Fibroblast of gingiva (primary cell): ENCODE measurements at regions not wholly inside any gene's neighbourhood (a gene's known extent, or its start where the extent isn't known, plus 50 kb on each side); places are given as distances from the start of the nearest gene placed in this dataset.
"Not testable (repeated sequence)": the region's sequence is repeated elsewhere in the genome, so short reads cannot be mapped to it uniquely, and the experiment has no call there.

Experiments used
- DNase-seq: peaks from one replicate; pipeline ENCODE4 v3.0.0-alpha.2; 2011; ENCODE audit warnings: low read depth

DNA sequence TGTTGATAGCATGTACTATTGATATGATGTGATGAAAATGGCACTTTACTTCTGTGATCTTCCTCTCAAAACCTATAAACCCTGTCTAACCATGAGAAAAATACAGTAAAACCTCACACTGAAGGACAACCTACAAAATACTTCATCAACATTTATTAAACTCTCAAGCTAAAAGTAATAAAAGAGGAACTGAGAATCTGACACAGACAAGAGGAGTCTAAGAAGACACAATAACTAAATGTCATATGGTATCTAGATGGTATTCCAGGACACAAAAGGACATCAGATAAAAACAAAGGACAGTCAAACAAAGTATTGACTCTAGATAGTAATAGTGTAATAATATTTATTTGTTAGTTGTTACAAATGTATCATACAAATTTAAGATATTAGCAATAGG is 655.3 kb downstream of the SH3BGRL start:
- DNase-seq = no peak

DNA sequence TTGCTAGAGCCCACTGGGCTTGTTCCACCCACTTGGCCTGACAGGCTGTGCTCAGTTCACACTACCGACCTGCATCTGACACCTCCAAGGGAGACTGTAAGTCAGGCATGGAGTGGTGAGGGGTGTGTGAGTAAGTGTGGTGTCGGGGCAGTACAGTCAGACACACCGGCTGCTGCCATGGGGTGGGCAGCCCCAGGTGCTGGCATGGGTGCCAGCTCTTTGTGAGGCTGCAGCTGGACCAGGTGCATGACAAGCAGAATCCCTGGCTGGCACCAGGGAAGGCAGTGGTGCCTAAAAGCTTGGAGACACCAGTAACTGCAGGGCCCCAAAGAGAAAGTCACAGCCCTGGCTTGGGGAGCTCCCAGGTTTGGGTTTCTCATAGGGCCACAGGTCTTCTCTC is 665.0 kb downstream of the SH3BGRL start:
- no peak for DNase-seq

DNA sequence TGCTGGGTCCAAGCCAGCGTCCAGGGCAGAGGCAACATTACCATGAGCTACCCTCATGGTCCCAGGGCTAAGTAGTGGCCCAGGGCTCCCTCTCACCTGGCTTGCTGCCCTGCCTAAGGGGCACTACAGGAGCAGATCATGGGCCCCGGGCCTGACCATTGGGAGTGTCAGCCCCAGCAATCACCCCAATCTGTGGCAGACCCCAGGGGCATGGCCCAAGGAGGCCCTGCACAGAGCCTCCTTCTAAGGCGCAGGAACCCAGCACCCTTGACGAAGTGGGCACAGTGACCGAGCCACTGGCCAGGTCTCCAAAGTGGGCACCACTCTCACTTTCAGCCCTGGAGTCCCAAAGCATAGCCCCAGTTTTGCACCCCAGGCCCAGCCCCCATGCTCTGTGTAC is 667.1 kb downstream of the SH3BGRL start:
- no peak for DNase-seq

DNA sequence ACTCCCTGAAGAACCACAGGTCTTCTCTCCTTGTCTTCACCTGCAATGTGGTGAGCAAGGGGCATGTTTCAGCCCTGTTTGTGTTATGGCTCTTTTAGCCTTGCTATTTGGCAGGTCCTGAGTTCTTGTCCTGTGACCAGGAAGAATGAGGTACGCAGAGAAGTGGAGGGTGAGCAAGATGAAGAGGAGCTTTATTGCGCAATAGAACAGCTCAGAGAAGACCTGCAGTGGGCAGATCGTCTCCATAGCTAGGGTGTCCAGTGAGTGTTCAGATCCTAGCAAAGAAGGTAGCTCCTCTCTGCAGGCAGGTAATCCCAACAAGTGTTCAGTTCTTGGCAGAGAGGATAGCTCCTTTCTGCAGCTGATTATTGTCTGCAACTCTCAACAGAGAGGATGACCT is 672.9 kb downstream of the SH3BGRL start:
- DNase-seq = no peak

DNA sequence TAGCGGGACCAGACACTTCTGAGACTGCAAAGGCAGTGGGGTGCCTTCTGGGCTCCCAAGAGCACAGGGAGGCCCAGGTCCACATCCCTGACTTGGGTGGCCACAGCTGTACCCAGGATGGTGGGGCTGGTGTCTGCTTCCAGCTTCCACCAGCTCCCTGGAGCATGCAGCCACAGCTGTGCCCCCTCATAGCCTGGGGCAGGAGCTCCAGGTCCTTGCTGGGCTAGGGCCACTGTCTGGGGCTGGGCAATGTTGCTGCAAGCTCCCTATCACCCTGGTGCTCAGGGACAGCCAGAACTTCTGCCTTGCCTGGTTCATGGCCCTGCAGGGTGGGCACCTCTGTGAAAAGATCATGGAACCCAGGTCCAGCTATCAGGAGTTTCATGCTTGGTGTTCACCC is 673.9 kb downstream of the SH3BGRL start:
- no peak for DNase-seq

DNA sequence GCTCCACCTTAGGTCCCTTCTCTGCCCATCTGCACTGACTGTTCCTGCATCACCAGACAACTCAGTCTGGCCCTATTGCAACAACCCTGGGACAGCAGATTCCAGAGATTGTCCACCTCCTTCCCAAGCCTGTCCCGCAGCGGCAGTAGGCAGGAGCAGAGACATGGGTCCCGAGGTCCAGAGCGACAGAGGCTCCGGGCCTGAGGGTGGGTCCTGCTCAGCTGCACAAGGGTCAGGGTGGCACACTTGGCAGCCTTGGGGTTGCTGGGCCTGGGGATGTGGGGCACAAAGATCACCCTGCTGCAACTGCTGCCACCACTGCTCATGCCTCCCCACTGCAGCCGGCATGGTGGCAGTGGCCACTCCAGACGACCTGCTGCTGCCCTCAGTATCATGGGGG is 674.5 kb downstream of the SH3BGRL start:
- DNase-seq = no peak

DNA sequence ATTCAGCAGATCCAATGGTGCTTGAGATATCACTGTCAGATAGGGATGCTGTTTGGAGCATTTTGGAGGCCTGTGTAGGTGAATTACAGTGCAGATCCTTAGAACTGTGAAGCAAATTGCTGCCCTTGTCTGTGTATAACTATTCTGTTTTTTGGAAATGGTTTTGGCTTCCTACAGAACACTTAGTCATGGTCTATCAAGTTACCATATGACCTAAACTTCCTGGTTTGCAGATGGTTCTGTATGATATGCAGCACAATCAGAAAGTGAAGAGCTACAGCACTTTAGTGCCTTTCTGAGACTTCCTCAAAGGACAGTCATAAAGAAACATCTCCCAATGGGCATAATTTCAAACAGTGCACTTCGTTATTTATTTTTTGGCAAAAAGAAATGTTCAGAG is 688.6 kb downstream of the SH3BGRL start:
- DNase-seq = no peak

DNA sequence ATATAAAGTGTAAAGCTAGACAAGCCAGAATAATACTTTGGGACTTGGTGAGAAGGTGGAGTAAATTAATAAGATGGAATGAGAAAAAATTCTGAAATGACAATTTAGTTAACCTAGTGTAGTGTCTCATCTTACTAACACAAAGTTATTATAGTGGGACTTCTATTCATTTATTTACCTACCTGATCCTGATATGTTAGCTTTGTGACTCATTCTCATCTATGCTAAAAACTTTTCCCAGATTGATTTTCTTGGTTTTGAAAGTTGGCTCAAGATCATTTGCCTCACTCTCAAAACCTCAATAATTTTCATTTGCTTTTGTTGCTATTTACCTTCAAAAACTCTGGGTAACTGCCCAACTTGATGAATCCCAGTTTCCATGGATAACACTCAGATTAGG is 698.6 kb downstream of the SH3BGRL start:
- DNase-seq = no peak

DNA sequence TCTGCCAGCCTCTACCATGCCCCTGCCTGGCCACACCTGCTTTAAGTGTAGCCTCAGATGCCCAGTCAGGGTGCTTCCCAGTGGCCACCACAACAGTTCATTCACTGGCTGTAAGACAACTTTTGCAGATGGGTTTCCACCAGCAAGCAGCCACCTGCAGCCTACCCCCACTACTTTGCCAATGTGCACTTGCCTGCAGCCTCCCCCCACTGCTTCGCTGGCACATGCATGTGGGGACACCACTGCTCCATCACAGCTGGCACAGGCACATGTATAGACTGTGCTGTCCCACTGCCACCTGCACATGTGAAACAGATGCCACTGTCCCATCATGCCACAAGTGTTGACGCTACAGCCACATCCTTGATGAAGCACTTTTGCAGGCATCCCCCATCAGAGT is 723.9 kb downstream of the SH3BGRL start:
- DNase-seq = no peak

DNA sequence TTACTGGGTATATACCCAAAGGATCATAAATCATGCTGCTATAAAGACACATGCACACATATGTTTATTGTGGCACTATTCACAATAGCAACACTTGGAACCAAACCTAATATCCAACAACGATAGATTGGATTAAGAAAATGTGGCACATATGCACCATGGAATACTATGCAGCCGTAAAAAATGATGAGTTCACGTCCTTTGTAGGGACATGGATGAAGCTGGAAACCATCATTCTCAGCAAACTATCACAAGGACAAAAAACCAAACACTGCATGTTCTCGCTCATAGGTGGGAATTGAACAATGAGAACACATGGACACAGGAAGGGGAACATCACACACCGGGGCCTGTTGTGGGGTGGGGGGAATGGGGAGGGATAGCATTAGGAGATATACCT is 744.0 kb downstream of the SH3BGRL start:
- DNase-seq = not testable (repeated sequence)

DNA sequence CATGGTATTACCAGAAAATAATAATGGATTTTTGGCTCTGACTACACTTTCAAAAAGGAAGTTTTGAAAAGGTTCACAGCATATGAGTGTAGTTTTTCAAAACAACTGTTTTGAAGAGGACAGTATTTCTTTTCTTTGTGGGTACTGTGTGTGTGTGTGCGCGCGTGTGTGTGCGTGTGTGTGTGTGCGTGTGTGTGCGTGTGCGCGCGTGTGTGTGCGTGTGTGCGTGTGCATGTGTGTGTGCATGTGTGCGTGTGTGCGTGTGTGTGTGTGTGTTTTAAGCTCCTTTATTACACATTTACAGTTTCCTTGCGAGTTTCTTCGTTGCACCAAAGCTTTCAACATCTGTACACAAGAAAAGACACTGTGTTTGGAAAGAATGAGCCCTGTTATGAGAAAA is 755.4 kb downstream of the SH3BGRL start:
- DNase-seq = no peak

DNA sequence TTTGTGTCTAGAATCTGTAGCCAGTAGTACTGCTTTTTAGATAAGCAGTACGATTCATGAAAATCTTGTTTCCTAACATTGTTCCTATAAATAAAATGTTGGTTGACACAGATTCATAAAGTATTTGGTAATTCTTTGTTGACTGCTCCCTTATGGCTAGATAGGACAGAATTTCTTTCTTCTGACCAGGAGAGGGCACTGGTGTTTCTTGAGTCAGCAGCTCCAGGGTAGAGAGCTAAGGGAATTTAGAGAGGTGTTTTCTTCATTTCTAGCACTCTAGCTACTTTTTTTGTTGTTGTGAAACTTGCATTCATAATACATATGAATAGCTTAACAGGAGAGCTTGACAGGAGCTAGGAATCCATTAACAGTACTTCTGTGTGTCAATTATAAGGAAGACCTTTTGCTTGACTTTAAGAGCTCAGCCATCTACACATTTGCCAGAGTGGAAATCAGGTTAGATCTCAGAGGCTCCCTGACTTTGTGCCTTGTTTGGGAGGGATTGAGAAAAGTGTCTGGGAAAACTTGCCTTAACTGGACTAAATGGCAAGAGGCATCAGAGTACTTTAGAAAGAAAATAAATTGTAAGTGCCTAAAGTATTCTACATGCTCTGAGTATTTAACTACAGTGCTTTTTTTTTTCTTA is 756.1 kb downstream of the SH3BGRL start:
- peak; percentile 0 for DNase-seq

DNA sequence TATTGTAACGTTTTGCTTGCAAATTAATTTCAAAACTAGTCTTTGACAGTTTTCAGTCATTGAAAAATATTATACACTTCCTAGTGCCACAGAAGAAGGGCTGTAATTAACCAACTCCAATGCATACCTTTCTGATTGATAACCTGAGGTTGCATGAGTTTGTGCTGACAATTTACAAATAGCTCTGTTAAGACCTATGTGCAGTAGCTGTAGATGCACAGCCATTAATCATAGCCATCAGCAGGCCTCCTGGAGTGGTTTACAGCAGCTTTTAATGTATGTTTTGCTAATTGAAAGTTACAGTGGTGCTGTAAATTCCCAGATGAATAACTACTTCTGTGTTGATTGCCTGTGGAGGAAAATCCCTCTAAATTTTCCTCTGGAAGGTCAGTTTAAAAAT is 758.1 kb downstream of the SH3BGRL start:
- no peak for DNase-seq

DNA sequence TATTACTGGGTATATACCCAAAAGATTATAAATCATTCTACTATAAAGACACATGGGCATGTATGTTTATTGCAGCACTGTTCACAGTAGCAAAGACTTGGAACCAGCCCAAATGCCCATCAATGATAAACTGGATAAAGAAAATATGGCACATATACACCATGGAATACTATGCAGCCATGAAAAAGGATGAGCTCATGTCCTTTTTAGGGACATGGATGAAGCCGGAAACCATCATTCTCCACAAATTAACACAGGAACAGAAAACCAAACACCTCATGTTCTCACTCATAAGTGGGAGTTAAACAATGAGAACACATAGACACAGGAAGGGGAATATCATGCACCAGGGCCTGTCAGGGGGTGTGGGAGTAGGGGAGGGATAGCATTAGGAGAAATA is 772.5 kb downstream of the SH3BGRL start:
- DNase-seq = not testable (repeated sequence)

DNA sequence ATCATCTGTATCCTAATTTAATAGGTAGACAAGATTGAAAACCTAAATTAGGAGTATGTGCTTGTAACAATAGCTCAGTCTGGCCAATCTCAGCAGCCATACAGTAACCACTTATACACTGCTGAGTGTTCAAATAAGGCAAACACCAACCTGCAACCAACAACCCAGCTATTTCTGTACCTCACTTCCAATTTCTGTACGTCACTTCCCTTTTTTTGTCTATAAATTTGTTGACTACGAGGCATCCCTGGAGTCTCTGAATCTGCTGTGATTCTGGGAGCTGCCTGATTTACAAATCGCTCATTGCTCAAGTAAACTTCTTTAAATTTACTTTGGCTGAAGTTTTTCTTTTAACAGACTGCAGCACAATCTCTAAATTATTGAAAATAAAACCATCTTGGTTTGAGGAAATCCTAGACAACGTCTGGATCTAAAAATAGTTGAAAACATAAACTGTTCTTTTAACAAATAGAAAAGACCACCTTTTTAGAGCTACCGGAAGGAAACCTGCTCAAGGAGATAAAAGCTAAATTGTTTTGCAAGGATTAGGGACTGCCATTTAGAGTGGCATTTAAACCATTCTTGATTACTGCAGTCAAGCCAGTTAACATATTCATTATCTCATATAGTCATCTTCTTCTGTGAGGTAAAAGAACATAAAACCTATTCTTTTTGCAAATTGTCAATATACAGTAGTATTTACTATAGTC is 778.1 kb downstream of the SH3BGRL start:
- no peak for DNase-seq

DNA sequence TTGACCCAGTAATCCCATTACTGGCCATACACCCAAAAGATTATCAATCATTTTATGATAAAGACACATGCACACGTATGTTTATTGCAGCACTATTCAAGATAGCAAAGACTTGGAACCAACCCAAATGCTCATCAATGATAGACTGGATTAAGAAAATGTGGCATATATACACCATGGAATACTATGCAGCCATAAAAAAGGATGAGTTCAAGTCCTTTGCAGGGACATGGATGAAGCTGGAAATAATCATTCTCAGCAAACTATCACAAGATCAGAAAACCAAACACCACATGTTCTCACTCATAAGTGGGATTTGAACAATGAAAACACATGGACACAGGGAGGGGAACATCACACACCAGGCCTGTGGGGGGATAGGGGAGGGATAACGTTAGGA is 785.3 kb downstream of the SH3BGRL start:
- not testable (repeated sequence) for DNase-seq

DNA sequence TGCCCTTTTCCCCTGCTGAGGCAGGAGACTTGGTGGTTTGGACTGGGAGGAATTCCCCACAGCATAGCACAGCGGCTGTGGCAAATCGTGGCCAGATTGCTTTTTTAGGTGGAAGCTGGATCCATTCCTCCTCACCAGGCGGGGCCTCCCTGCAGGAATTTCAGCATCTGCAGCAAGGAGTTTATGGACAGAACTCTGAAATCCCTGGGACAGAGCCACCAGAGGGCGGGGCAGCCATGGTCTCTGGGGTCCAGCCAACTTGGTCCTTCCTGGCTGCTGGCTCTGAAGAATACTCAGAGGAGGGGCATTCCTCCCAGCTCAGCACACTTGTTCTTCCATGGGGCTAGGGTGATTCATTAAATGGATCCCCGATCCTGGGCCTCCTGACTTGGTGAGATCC is 794.3 kb downstream of the SH3BGRL start:
- DNase-seq = no peak

DNA sequence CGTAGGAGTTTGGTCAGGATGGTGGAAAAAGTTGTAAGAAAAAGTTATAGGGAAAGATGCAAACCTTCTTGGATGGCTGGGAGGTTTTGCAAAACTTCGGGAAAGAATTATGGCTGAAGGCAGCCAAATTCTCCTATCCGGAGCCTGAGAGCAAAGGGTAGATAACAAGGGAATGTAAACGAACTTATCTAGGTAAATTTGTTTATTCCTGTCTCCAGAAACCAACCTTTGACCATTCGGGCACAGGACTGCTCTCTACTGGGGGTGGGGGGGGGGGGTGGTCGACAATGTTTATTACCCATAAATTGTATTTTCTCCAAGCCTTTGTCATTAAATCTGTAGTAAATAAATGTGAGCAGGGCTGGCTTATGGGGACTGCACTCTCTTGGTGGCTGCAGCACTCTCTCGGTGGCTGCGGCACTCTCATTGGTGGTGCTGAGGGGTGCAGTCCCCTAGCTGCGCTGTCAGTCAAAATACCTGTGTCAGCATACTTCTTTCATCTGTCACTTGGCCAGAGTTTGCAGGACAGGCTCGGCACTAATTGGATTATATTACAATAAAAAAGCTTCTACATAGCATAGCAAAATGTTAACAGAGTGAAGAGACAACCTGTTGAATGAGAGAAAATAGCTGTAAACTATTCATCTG is 827.8 kb downstream of the SH3BGRL start:
- DNase-seq = no peak

DNA sequence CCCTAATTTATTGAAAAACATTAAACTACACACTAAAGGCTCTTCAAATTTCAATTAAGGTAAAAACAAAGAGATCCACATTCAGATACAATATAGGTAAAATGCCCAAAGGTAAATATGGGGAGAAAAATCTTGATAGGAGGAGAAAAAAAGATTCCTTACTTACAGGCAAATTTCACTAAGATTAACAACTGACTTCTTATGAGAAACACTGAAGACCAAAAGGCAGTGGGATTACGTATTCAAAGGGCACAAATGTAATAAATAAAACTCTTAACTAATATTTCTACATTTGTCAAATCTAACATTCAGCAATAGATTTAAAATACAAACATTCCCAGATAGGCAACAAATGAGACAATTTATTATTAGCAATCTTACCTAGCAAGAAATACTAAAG is 829.3 kb downstream of the SH3BGRL start:
- no peak for DNase-seq

DNA sequence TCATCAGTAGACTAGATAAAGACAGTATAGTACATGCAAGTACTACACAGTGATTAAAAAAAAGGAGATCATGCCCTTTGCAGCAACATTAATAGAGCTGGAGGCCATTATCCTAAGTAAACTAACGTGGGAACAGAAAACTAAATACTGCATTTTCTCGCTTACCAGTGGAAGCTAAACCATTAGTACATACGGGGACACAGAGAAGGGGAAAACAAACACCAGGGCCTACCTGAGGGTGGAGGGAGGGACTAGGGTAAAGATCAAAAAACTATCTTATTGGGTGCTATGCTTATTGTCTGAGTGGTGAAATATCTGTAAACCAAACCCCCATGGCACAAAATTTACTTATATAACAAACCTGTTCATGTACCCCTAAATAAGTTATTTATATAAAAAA is 836.9 kb downstream of the SH3BGRL start:
- DNase-seq = no peak

DNA sequence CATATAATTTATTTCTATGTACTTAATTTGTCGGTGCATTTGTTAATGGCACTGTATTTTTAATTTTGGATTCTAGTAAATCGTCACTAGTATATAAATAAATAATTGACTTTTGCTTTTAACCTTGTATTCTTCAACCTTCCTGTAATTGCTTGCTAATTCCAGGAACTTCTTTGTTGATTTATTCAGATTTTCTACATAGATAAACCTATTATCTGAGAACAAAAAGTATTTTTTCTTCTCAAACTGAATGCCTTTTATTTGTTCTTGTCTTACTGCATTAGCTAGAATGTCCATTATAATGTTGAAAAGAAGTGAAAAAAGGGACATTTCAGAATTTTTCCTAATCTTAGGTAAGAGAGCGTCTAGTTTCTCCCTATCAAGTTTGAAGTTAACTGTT is 839.1 kb downstream of the SH3BGRL start:
- no peak for DNase-seq

DNA sequence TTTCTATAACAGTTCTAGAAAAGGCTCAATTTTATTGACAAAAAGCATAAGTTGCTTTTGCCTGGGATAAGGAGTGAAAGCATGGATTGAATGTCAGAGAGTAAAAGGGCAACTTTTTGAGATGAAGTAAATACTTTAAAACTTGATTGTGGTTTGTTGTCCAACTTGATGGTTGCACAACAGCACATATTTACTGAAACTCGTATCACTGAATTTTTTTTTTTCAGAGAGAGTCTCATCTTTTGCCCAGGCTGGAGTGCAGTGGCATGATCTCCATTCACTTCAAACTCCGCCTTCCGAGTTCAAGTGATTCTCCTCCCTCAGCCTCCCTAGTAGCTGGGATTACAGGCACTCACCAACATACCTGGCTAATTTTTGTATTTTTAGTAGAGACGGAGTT is 856.8 kb downstream of the SH3BGRL start:
- no peak for DNase-seq

DNA sequence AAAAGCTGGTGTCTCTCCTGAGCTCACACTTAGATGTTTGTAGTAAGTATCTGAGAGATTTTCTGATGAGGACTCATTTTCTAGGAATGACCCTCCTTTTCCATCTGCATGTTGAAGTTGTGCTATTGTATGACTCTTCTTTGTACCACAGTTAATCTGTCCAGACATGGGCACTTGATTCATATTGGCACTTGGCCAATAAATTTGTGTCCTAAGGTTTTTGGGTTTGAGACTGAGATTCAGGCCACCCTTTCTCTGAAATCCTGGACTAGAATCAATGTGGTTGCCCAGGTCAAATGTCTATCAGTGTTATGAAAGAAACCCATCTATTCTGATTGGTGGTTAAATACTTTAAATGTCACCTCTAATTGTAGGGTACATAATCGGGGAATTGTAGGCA is 869.0 kb downstream of the SH3BGRL start:
- DNase-seq = no peak

DNA sequence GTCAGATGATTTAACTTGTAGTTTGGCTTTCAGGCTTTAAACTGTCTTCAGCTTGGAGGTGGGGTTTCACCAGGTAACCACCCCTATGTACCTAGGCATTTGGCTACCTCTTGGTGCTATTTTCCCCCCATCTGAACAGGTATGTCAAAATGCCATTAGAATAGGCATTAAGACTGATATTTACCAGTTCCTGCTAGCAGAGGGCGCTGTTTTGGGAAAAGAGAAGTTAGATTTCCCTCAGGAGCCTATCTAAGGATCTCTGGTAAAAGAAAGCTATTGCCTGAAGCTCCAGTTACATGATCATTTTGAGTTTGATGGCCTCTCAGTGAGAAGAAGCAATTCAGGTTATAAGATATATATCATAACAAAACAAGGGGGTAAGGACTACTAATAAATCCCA is 879.1 kb downstream of the SH3BGRL start:
- no peak for DNase-seq
